ENCODE measurements at regions not wholly inside any gene's neighbourhood (a gene's known extent, or its start where the extent isn't known, plus 50 kb on each side); places are given as distances from the start of the nearest gene placed in this dataset.

- Histone ChIP-seq H3K4me3 (ENCODE audit: low read length) (no peak overlapping the region), H3K36me3 (ENCODE audit: control insufficient read depth, low read depth, low read length) (no peaks in the 10 kb centered on the region), H3K9me3 (ENCODE audit: control insufficient read depth, low read depth, low read length) (no peaks in the 10 kb centered on the region), H3K4me1 (ENCODE audit: control insufficient read depth, low read depth, low read length) (no peaks in the 10 kb centered on the region), H3K27me3 (ENCODE audit: control insufficient read depth, insufficient read depth, low read length) (no peaks in the 10 kb centered on the region), H3K9ac (ENCODE audit: low read length) (no peak overlapping the region), H3K27ac (ENCODE audit: low read length) (no peak overlapping the region)
Measured at GRCh38 chr22:46057246-46058090, 80.5 kb upstream of the WNT7B start.

GRCh38 chr22:46058091-46058420 lies 81.1 kb upstream of the WNT7B start:
- Histone ChIP-seq H3K27me3 (ENCODE audit: control insufficient read depth, insufficient read depth, low read length) (no peaks in the 10 kb centered on the region), H3K27ac (ENCODE audit: low read length) (no peak overlapping the region), H3K9me3 (ENCODE audit: control insufficient read depth, low read depth, low read length) (no peaks in the 10 kb centered on the region), H3K4me3 (ENCODE audit: low read length) (no peak overlapping the region), H3K36me3 (ENCODE audit: control insufficient read depth, low read depth, low read length) (no peaks in the 10 kb centered on the region), H3K9ac (ENCODE audit: low read length) (no peak overlapping the region), H3K4me1 (ENCODE audit: control insufficient read depth, low read depth, low read length) (no peaks in the 10 kb centered on the region)

- no peak overlapping the region for H3K9ac ChIP-seq (ENCODE audit: low read length)
- H3K9me3 ChIP-seq (ENCODE audit: control insufficient read depth, low read depth, low read length) = no peaks in the 10 kb centered on the region
- H3K27ac ChIP-seq (ENCODE audit: low read length) = no peak overlapping the region
- no peak overlapping the region for H3K4me3 ChIP-seq (ENCODE audit: low read length)
- no peaks in the 10 kb centered on the region for H3K4me1 ChIP-seq (ENCODE audit: control insufficient read depth, low read depth, low read length)
- H3K36me3 ChIP-seq (ENCODE audit: control insufficient read depth, low read depth, low read length) = no peaks in the 10 kb centered on the region
- H3K27me3 ChIP-seq (ENCODE audit: control insufficient read depth, insufficient read depth, low read length) = no peaks in the 10 kb centered on the region
Measured at GRCh38 chr22:46058591-46059519, 81.9 kb upstream of the WNT7B start.

GRCh38 chr22:46060292-46061123 lies 83.5 kb upstream of the WNT7B start:
- Histone ChIP-seq H3K27ac (ENCODE audit: low read length) (no peak overlapping the region), H3K4me3 (ENCODE audit: low read length) (no peak overlapping the region), H3K4me1 (ENCODE audit: control insufficient read depth, low read depth, low read length) (no peaks in the 10 kb centered on the region)

GRCh38 chr22:46061124-46061500 lies 84.2 kb upstream of the WNT7B start:
- Histone ChIP-seq H3K9me3 (ENCODE audit: control insufficient read depth, low read depth, low read length) (no peaks in the 10 kb centered on the region), H3K4me3 (ENCODE audit: low read length) (no peak overlapping the region), H3K4me1 (ENCODE audit: control insufficient read depth, low read depth, low read length) (no peaks in the 10 kb centered on the region), H3K36me3 (ENCODE audit: control insufficient read depth, low read depth, low read length) (no peaks in the 10 kb centered on the region), H3K27me3 (ENCODE audit: control insufficient read depth, insufficient read depth, low read length) (no peaks in the 10 kb centered on the region), H3K9ac (ENCODE audit: low read length) (no peak overlapping the region), H3K27ac (ENCODE audit: low read length) (no peak overlapping the region)

More at GRCh38 chr22:46060292-46061123, 83.5 kb upstream of the WNT7B start:
- H3K9me3 ChIP-seq (ENCODE audit: control insufficient read depth, low read depth, low read length) = no peaks in the 10 kb centered on the region
- no peaks in the 10 kb centered on the region for H3K27me3 ChIP-seq (ENCODE audit: control insufficient read depth, insufficient read depth, low read length)
- H3K36me3 ChIP-seq (ENCODE audit: control insufficient read depth, low read depth, low read length) = no peaks in the 10 kb centered on the region
- no peak overlapping the region for H3K9ac ChIP-seq (ENCODE audit: low read length)

- no peak overlapping the region for H3K4me3 ChIP-seq (ENCODE audit: low read length)
- no peaks in the 10 kb centered on the region for H3K36me3 ChIP-seq (ENCODE audit: control insufficient read depth, low read depth, low read length)
- H3K9me3 ChIP-seq (ENCODE audit: control insufficient read depth, low read depth, low read length) = no peaks in the 10 kb centered on the region
- no peak overlapping the region for H3K9ac ChIP-seq (ENCODE audit: low read length)
- H3K27ac ChIP-seq (ENCODE audit: low read length) = no peak overlapping the region
- no peaks in the 10 kb centered on the region for H3K4me1 ChIP-seq (ENCODE audit: control insufficient read depth, low read depth, low read length)
- H3K27me3 ChIP-seq (ENCODE audit: control insufficient read depth, insufficient read depth, low read length) = no peaks in the 10 kb centered on the region
Measured at GRCh38 chr22:46061501-46062231, 84.7 kb upstream of the WNT7B start.

GRCh38 chr22:46062232-46062615 lies 85.3 kb upstream of the WNT7B start:
- no peak overlapping the region for H3K9ac ChIP-seq (ENCODE audit: low read length)
- no peak overlapping the region for H3K4me3 ChIP-seq (ENCODE audit: low read length)
- H3K36me3 ChIP-seq (ENCODE audit: control insufficient read depth, low read depth, low read length) = no peaks in the 10 kb centered on the region
- no peaks in the 10 kb centered on the region for H3K9me3 ChIP-seq (ENCODE audit: control insufficient read depth, low read depth, low read length)
- no peaks in the 10 kb centered on the region for H3K4me1 ChIP-seq (ENCODE audit: control insufficient read depth, low read depth, low read length)
- H3K27ac ChIP-seq (ENCODE audit: low read length) = no peak overlapping the region
- peaks cover 4% of the 10 kb centered on the region for H3K27me3 ChIP-seq (ENCODE audit: control insufficient read depth, insufficient read depth, low read length)

GRCh38 chr22:46062971-46063631 lies 86.1 kb upstream of the WNT7B start:
- H3K4me3 ChIP-seq (ENCODE audit: low read length) = no peak overlapping the region
- H3K9ac ChIP-seq (ENCODE audit: low read length) = no peak overlapping the region
- no peaks in the 10 kb centered on the region for H3K4me1 ChIP-seq (ENCODE audit: control insufficient read depth, low read depth, low read length)
- no peaks in the 10 kb centered on the region for H3K9me3 ChIP-seq (ENCODE audit: control insufficient read depth, low read depth, low read length)
- no peak overlapping the region for H3K27ac ChIP-seq (ENCODE audit: low read length)
- H3K27me3 ChIP-seq (ENCODE audit: control insufficient read depth, insufficient read depth, low read length) = peaks cover 12% of the 10 kb centered on the region
- H3K36me3 ChIP-seq (ENCODE audit: control insufficient read depth, low read depth, low read length) = no peaks in the 10 kb centered on the region

- H3K27ac ChIP-seq (ENCODE audit: low read length) = no peak overlapping the region
- H3K4me1 ChIP-seq (ENCODE audit: control insufficient read depth, low read depth, low read length) = no peaks in the 10 kb centered on the region
- H3K36me3 ChIP-seq (ENCODE audit: control insufficient read depth, low read depth, low read length) = no peaks in the 10 kb centered on the region
- peaks cover 20% of the 10 kb centered on the region for H3K27me3 ChIP-seq (ENCODE audit: control insufficient read depth, insufficient read depth, low read length)
- H3K9ac ChIP-seq (ENCODE audit: low read length) = no peak overlapping the region
- no peak overlapping the region for H3K4me3 ChIP-seq (ENCODE audit: low read length)
- H3K9me3 ChIP-seq (ENCODE audit: control insufficient read depth, low read depth, low read length) = no peaks in the 10 kb centered on the region
Measured at GRCh38 chr22:46063846-46064227, 86.5 kb upstream of the PPARA start.

GRCh38 chr22:46064228-46064965 lies 85.9 kb upstream of the PPARA start:
- no peak overlapping the region for H3K4me3 ChIP-seq (ENCODE audit: low read length)
- no peak overlapping the region for H3K27ac ChIP-seq (ENCODE audit: low read length)
- no peaks in the 10 kb centered on the region for H3K9me3 ChIP-seq (ENCODE audit: control insufficient read depth, low read depth, low read length)
- no peaks in the 10 kb centered on the region for H3K4me1 ChIP-seq (ENCODE audit: control insufficient read depth, low read depth, low read length)
- peaks cover 25% of the 10 kb centered on the region for H3K27me3 ChIP-seq (ENCODE audit: control insufficient read depth, insufficient read depth, low read length)
- no peaks in the 10 kb centered on the region for H3K36me3 ChIP-seq (ENCODE audit: control insufficient read depth, low read depth, low read length)
- no peak overlapping the region for H3K9ac ChIP-seq (ENCODE audit: low read length)
